Midbrain (tissue), 1 donor: ENCODE measurements at regions not wholly inside any gene's neighbourhood (a gene's known extent, or its start where the extent isn't known, plus 50 kb on each side); places are given as distances from the start of the nearest gene placed in this dataset.

Experiments used
- DNase-seq: peaks from one replicate; lab custom pipeline; 2025; lab: John Stamatoyannopoulos, UW

GRCh38 chr3:25229586-25229985 is 198.5 kb upstream of the RARB start:
- DNase-seq = no peak

GRCh38 chr3:25235031-25235430 is 193.0 kb upstream of the RARB start:
- no peak for DNase-seq

GRCh38 chr3:25235466-25235865 is 192.6 kb upstream of the RARB start:
- no peak for DNase-seq

GRCh38 chr3:25237602-25238001 is 190.5 kb upstream of the RARB start:
- no peak for DNase-seq

- DNase-seq = no peak
Observed at GRCh38 chr3:25239042-25239441, 189.0 kb upstream of the RARB start.

- no peak for DNase-seq
Observed at GRCh38 chr3:25246913-25247312, 181.2 kb upstream of the RARB start.

- no peak for DNase-seq
Observed at GRCh38 chr3:25252291-25252690, 175.8 kb upstream of the RARB start.

- DNase-seq = no peak
Observed at GRCh38 chr3:25257026-25257425, 171.0 kb upstream of the RARB start.

- no peak for DNase-seq
Observed at GRCh38 chr3:25259871-25260270, 168.2 kb upstream of the RARB start.

GRCh38 chr3:25262322-25262721 is 165.7 kb upstream of the RARB start:
- DNase-seq = no peak

GRCh38 chr3:25265284-25265683 is 162.8 kb upstream of the RARB start:
- DNase-seq = no peak

- no peak for DNase-seq
Observed at GRCh38 chr3:25266677-25267076, 161.4 kb upstream of the RARB start.

GRCh38 chr3:25272090-25272489 is 156.0 kb upstream of the RARB start:
- no peak for DNase-seq

GRCh38 chr3:25273582-25274171 is 154.4 kb upstream of the RARB start:
- no peak for DNase-seq

- DNase-seq = no peak
Observed at GRCh38 chr3:25277503-25277902, 150.6 kb upstream of the RARB start.

- no peak for DNase-seq
Observed at GRCh38 chr3:25281041-25281731, 146.9 kb upstream of the RARB start.

- DNase-seq = no peak
Observed at GRCh38 chr3:25281732-25282126, 146.3 kb upstream of the RARB start.

GRCh38 chr3:25283613-25284012 is 144.4 kb upstream of the RARB start:
- DNase-seq = no peak

- DNase-seq = no peak
Observed at GRCh38 chr3:25284249-25284648, 143.8 kb upstream of the RARB start.

- DNase-seq = no peak
Observed at GRCh38 chr3:25287291-25287884, 140.7 kb upstream of the RARB start.

- no peak for DNase-seq
Observed at GRCh38 chr3:25288413-25288812, 139.7 kb upstream of the RARB start.

GRCh38 chr3:25289156-25289555 is 138.9 kb upstream of the RARB start:
- DNase-seq = no peak

- no peak for DNase-seq
Observed at GRCh38 chr3:25289663-25290062, 138.4 kb upstream of the RARB start.

- DNase-seq = no peak
Observed at GRCh38 chr3:25291481-25291905, 136.6 kb upstream of the RARB start.
